Right atrium auricular region (tissue), 2 donors: ENCODE measurements at regions not wholly inside any gene's neighbourhood (a gene's known extent, or its start where the extent isn't known, plus 50 kb on each side); places are given as distances from the start of the nearest gene placed in this dataset.
"Not testable (repeated sequence)": the region's sequence is repeated elsewhere in the genome, so short reads cannot be mapped to it uniquely, and the experiment has no call there.

Experiments used
- DNase-seq: peaks from one replicate; pipeline ENCODE4 v3.0.0-alpha.2; 2019; ENCODE audit warnings: low spot score
- H3K27ac ChIP-seq, 2 donors: fragments of 200-600 bp; sonication (generic); 1 replicate in 1 of 2; 2 replicates in 1 of 2; pipeline ENCODE4 v1.5.1; 2016 to 2019
- H3K27me3 ChIP-seq, 2 donors: fragments of 200-600 bp; sonication (generic); one replicate each; pipeline versions ENCODE4 v1.5.1 to v1.6.0; 2017 to 2019
- H3K36me3 ChIP-seq: fragments of 200-600 bp; sonication (generic); one replicate; pipeline ENCODE4 v1.5.1; 2016
- H3K4me1 ChIP-seq, 2 donors: fragments of 200-600 bp; sonication (generic); one replicate each; pipeline versions ENCODE4 v1.5.1 to v1.6.0; 2017 to 2019
- H3K4me3 ChIP-seq, 2 donors: fragments of 200-600 bp; sonication (generic); 1 replicate in 1 of 2; 2 replicates in 1 of 2; pipeline ENCODE4 v1.5.1; 2017 to 2019; ENCODE audit warnings: mild to moderate bottlenecking in 1 of 2, moderate library complexity in 1 of 2
- H3K9me3 ChIP-seq, 2 donors: fragments of 200-600 bp; sonication (generic); one replicate each; pipeline ENCODE4 v1.5.1; 2019
- CTCF ChIP-seq, 2 donors: fragments of 200-600 bp; sonication (generic); IDR thresholded peaks; one replicate each; pipeline ENCODE4 v1.5.1; 2019; ENCODE audit warnings: antibody characterized with exemption in 2 of 2

- Histone ChIP-seq H3K27ac (no peak overlapping the region), H3K4me1 (no peaks in the 10 kb centered on the region), H3K36me3 (no peaks in the 10 kb centered on the region), H3K27me3 (no peaks in the 10 kb centered on the region), H3K9me3 (no peaks in the 10 kb centered on the region), H3K4me3 (no peak overlapping the region)
- DNase-seq, result no peak
- no peak for TF ChIP-seq CTCF (IDR thresholded peaks at IDR 0.05)
These were observed 1310.5 kb upstream of the NRXN1 start for GRCh38 chr2:52342458-52342857.

DNA sequence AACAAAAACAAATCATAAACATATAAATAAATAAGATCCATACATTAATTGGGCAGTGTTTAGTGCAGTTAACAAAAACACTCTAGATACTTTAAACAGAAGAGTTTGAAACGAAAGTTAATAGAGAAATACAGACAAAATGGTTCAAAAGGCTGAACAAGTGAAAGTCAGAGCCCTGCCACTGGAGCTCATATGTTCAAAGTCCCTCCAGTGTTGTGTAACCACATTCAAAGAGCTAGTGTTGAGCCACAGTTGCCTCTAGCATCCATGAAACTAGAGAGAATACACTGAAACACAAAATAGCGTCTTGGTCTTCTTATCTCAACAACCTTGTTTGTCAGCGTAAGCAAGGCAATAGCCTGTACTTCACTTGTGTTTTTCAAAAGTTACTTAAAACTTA, 1309.8 kb upstream of the NRXN1 start:
- Histone ChIP-seq H3K4me3 (no peak overlapping the region), H3K9me3 (no peaks in the 10 kb centered on the region), H3K27me3 (no peaks in the 10 kb centered on the region), H3K27ac (no peak overlapping the region), H3K4me1 (no peaks in the 10 kb centered on the region), H3K36me3 (no peaks in the 10 kb centered on the region)
- no peak for TF ChIP-seq CTCF (IDR thresholded peaks at IDR 0.05)
- DNase-seq, result no peak

- H3K9me3 ChIP-seq, result no peaks in the 10 kb centered on the region
- no peak for DNase-seq
- no peaks in the 10 kb centered on the region for H3K27me3 ChIP-seq
- H3K27ac ChIP-seq, result no peak overlapping the region
- H3K36me3 ChIP-seq, result no peaks in the 10 kb centered on the region
- no peaks in the 10 kb centered on the region for H3K4me1 ChIP-seq
- H3K4me3 ChIP-seq, result no peak overlapping the region
- TF ChIP-seq CTCF (IDR thresholded peaks at IDR 0.05), result no peak
These were observed 1308.2 kb upstream of the NRXN1 start for GRCh38 chr2:52340171-52340570.

DNA sequence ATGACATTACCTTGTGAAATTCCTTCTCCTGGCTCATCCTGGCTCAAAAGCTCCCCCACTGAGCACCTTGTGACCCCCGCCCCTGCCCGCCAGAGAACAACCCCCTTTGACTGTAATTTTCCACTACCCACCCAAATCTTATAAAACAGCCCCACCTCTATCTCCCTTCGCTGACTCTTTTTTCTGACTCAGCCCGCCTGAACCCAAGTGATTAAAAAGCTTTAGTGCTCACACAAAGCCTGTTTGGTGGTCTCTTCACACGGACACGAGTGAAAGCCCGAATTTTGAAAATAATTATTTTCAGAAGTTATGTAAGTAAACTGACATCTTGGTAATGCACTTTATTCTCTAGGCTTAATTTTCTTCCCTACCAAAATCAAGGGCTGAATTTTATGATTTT, 1305.9 kb upstream of the NRXN1 start:
- not testable (repeated sequence) for H3K27me3 ChIP-seq, H3K4me1 ChIP-seq, H3K9me3 ChIP-seq, DNase-seq, H3K36me3 ChIP-seq, H3K27ac ChIP-seq, H3K4me3 ChIP-seq

- no peaks in the 10 kb centered on the region for H3K36me3 ChIP-seq
- no peak overlapping the region for H3K27ac ChIP-seq
- no peak for DNase-seq
- H3K9me3 ChIP-seq, result no peaks in the 10 kb centered on the region
- H3K4me1 ChIP-seq, result no peaks in the 10 kb centered on the region
- no peak for TF ChIP-seq CTCF (IDR thresholded peaks at IDR 0.05)
- H3K4me3 ChIP-seq, result no peak overlapping the region
- no peaks in the 10 kb centered on the region for H3K27me3 ChIP-seq
These were observed 1305.0 kb upstream of the NRXN1 start for GRCh38 chr2:52336951-52337350.

DNA sequence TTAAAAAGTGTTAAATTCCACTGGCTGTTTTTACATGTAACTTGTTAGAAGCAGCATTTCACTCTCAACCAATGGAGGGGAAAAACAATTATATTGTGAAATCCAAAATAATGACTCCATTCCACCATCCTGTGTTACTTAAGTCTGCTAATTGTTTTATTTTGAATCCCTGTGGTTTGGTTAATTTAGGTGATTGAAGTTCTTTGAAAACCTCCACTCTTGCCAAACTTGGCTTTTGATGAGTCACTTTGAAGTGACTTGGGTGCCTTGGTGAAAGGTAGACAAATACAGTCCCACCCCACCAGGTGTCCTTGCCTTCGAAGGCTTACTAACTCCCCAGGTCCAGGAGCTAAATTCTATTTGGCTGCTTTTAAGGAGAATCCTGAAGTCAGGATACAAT, 1303.8 kb upstream of the NRXN1 start:
- DNase-seq, result no peak
- no peaks in the 10 kb centered on the region for H3K4me1 ChIP-seq
- H3K27ac ChIP-seq, result no peak overlapping the region
- no peak for TF ChIP-seq CTCF (IDR thresholded peaks at IDR 0.05)
- H3K36me3 ChIP-seq, result no peaks in the 10 kb centered on the region
- no peaks in the 10 kb centered on the region for H3K9me3 ChIP-seq
- H3K27me3 ChIP-seq, result no peaks in the 10 kb centered on the region
- H3K4me3 ChIP-seq, result no peak overlapping the region
